LoVo (cell line): ENCODE measurements at regions not wholly inside any gene's neighbourhood (a gene's known extent, or its start where the extent isn't known, plus 50 kb on each side); places are given as distances from the start of the nearest gene placed in this dataset.

Source experiments
- DNase-seq: peaks from one replicate; pipeline ENCODE4 v3.0.0-alpha.2; 2016; ENCODE audit warnings: low spot score

GRCh38 chr6:88236612-88237360, 70.6 kb upstream of the CNR1 start:
- no peak for DNase-seq

- DNase-seq, result no peak
These were observed 66.6 kb upstream of the CNR1 start for GRCh38 chr6:88232753-88233152.

- no peak for DNase-seq
These were observed 57.2 kb upstream of the CNR1 start for GRCh38 chr6:88223298-88223697.

DNA sequence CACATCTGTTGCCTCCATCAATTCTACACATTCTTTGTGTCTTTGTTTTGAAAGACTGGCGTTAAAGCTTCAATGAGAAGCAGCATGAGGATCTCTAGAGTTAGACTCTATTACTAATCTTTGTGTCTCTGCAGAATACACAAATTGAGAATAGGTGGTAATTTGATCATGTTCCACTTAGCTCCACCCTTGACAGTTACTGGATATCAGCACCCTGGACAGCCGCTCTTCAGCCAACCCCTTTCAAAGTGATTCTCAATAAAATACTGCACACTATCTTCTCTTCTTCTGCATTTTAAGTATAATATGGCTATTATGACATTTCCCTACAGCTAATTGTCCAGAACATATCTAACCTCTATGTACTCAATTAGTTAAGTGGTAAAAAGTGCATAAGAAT, 54.3 kb upstream of the CNR1 start:
- DNase-seq, result peak; percentile 14

DNA sequence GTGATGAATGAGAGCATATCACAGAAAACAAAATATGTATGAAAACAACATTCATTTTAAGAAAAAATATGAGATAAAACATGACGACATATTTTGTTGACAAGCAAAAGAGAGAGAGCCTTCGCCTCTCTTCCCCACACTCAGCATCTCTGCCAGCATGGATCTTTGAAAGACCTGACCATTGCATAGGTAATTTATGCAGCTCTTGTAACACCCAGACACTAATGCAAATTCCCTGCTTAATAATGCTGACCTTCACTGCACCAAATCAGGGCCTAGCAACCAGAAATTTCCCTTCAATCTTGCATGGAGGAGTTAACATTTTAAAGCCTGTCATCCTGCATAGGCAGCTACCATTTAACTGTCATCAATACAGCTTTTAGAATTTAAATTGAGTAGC, 50.0 kb upstream of the CNR1 start:
- no peak for DNase-seq
